ENCODE measurements at regions not wholly inside any gene's neighbourhood (a gene's known extent, or its start where the extent isn't known, plus 50 kb on each side); places are given as distances from the start of the nearest gene placed in this dataset.

DNA sequence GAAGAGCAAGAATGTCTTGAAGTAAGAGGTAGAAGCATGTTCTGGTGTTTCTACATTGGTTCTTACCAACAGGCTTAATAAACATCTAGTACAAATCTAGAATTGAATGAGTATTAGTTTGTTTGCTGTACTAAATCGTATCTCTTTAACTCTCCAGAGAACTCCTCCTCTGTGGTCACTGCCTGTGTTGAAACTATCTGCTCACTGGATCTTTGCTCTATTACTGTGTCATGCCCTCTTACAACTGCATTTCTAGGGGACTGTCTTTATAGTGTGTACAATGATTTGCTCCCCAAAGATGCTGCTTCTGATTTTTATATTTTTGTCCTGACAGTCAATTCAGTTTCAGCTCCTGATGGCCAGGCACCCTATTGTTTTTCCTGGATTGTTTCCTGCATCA lies 50.1 kb upstream of the E2F7 start:
- TF ChIP-seq, protein P1, sequence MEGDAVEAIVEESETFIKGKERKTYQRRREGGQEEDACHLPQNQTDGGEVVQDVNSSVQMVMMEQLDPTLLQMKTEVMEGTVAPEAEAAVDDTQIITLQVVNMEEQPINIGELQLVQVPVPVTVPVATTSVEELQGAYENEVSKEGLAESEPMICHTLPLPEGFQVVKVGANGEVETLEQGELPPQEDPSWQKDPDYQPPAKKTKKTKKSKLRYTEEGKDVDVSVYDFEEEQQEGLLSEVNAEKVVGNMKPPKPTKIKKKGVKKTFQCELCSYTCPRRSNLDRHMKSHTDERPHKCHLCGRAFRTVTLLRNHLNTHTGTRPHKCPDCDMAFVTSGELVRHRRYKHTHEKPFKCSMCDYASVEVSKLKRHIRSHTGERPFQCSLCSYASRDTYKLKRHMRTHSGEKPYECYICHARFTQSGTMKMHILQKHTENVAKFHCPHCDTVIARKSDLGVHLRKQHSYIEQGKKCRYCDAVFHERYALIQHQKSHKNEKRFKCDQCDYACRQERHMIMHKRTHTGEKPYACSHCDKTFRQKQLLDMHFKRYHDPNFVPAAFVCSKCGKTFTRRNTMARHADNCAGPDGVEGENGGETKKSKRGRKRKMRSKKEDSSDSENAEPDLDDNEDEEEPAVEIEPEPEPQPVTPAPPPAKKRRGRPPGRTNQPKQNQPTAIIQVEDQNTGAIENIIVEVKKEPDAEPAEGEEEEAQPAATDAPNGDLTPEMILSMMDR (IDR thresholded peaks at IDR 0.05) = no peak
- no peak for TF ChIP-seq POLR2A (IDR thresholded peaks at IDR 0.05)

Data from adrenal gland (tissue), 5 donors.